ENCODE measurements at regions not wholly inside any gene's neighbourhood (a gene's known extent, or its start where the extent isn't known, plus 50 kb on each side); places are given as distances from the start of the nearest gene placed in this dataset.
"Not testable (repeated sequence)": the region's sequence is repeated elsewhere in the genome, so short reads cannot be mapped to it uniquely, and the experiment has no call there.

DNA sequence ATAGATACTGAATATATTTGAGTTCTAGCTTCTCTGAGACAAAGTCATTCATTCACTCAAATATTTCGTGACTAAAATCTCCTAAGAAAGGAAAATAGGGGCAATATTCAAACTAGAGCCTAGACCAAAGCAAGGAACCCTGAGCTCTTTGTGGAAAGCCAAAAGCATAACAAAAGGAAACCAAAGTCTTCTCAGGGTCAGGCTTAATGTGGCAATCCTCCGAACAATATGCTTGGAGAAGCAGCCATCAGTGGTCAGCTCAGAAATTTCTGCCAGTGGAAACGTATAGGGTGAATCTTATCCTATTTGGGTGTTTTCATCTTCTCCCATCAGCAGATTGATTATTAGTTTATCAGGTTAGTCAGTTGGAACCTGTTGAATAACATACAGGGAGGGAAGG lies 151.3 kb upstream of the SLC13A1 start:
- Histone ChIP-seq H3K27me3 (ENCODE audit: low read depth) (no peaks in the 10 kb centered on the region), H3K36me3 (replicated peaks) (no peaks in the 10 kb centered on the region), H3K4me1 (no peaks in the 10 kb centered on the region; the same call in 1 of the 2 replicates), H3K4me3 (no peak overlapping the region), H3K9me3 (no peaks in the 10 kb centered on the region)
- in situ Hi-C loops (cut with MboI; ENCODE audit: low sequenced_read_pairs) = no loop called here
- DNase-seq (ENCODE audit: low spot score in 2 of 2) = no peak

GRCh38 chr7:123348690-123349089 lies 148.9 kb upstream of the SLC13A1 start:
- H3K4me3 ChIP-seq = no peak overlapping the region
- no peaks in the 10 kb centered on the region for H3K27me3 ChIP-seq (ENCODE audit: low read depth)
- no peaks in the 10 kb centered on the region for H3K9me3 ChIP-seq
- H3K4me1 ChIP-seq = no peaks in the 10 kb centered on the region; the same call in 1 of the 2 replicates
- H3K36me3 ChIP-seq (replicated peaks) = no peaks in the 10 kb centered on the region
- in situ Hi-C loops (cut with MboI; ENCODE audit: low sequenced_read_pairs) = no loop called here
- DNase-seq (ENCODE audit: low spot score in 2 of 2) = no peak

DNA sequence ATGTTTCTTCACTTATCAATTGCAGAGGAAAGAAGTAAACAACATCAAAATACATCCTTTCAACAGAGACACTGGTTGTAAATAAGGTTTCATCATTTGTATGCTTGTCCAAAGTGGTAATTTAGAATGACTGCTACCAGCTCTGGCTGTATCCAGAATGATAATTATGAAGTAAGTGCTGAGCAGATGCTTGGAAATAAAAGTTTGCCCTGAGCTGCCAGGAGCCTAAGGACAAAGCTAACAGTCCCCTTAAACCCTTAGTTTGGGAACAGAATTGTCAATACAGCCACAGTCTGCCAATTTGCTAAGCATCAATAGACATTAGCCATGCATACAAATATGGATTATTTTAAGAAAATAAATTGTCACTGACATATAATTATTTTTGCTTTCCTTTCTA lies 147.0 kb upstream of the SLC13A1 start:
- in situ Hi-C loops (cut with MboI; ENCODE audit: low sequenced_read_pairs) = no loop called here
- H3K9me3 ChIP-seq = no peaks in the 10 kb centered on the region
- no peaks in the 10 kb centered on the region; the same call in 1 of the 2 replicates for H3K4me1 ChIP-seq
- H3K27me3 ChIP-seq (ENCODE audit: low read depth) = no peaks in the 10 kb centered on the region
- no peak overlapping the region for H3K4me3 ChIP-seq
- no peak for DNase-seq (ENCODE audit: low spot score in 2 of 2)
- H3K36me3 ChIP-seq (replicated peaks) = no peaks in the 10 kb centered on the region

- Histone ChIP-seq H3K27me3 (ENCODE audit: low read depth) (no peaks in the 10 kb centered on the region), H3K9me3 (no peaks in the 10 kb centered on the region), H3K4me1 (no peaks in the 10 kb centered on the region), H3K4me3 (no peak overlapping the region), H3K36me3 (replicated peaks) (no peaks in the 10 kb centered on the region)
- in situ Hi-C loops (cut with MboI; ENCODE audit: low sequenced_read_pairs) = no loop called here
- DNase-seq (ENCODE audit: low spot score in 2 of 2) = no peak
Observed at GRCh38 chr7:123343611-123344010, 143.8 kb upstream of the SLC13A1 start.

DNA sequence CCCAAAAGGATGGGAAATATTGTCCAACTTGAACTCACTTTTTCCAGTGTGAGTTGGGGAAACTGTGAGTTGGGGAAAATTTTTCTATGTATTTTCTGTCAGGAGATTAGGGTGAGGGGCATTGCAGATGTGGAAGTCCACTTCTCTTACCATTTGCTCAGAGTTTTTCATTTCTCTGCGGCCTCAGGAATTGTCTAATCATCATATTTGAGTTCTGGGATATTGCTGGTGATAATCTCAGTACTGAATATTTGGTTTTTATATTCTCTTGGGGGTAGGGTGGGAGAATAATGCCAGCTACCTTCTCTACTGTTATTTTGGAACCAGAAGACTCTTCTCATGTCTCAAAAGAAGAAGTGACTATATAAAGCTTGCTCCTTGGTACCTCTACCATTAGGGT lies 141.3 kb upstream of the SLC13A1 start:
- no peak for DNase-seq (ENCODE audit: low spot score in 2 of 2)
- in situ Hi-C loops (cut with MboI; ENCODE audit: low sequenced_read_pairs) = no loop called here
- H3K4me1 ChIP-seq = no peaks in the 10 kb centered on the region
- H3K27me3 ChIP-seq (ENCODE audit: low read depth) = no peaks in the 10 kb centered on the region
- H3K9me3 ChIP-seq = no peaks in the 10 kb centered on the region
- H3K4me3 ChIP-seq = no peak overlapping the region
- no peaks in the 10 kb centered on the region for H3K36me3 ChIP-seq (replicated peaks)

- no peaks in the 10 kb centered on the region for H3K4me1 ChIP-seq
- in situ Hi-C loops (cut with MboI; ENCODE audit: low sequenced_read_pairs) = no loop called here
Observed at GRCh38 chr7:123338688-123339087, 138.9 kb upstream of the SLC13A1 start.

DNA sequence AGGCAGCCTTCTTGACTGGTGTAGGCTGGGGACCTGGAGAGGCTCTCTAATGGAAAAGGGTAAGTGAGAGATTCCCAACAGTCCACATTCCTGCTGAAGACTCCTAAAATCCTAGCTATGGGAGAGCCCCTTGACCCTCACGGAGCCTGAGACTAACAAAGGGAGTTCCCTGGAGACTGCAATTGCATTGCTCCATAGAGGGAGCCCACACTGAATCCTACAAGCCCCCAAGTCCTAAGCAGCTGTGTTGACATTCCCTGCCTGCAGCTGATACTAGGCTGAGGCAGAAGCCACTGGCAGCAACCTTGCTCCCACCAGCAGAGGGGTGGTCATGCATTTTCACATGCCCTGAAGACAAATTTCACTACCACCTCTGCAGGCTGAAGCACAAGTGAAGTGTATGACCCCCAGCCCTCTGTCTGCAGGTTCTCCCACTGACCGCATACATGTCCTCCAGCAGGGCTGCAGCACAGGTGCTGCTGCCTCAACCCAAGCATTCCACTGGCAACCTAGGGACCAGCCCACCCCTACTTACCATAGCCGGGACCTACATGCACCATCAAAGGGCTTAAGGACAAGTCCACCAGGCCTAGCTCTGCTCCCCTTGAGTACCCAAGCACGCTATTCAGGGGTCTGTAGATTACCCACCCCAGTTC lies 130.3 kb upstream of the SLC13A1 start:
- no peaks in the 10 kb centered on the region for H3K9me3 ChIP-seq
- no peak for DNase-seq (ENCODE audit: low spot score in 2 of 2)
- no peaks in the 10 kb centered on the region for H3K36me3 ChIP-seq (replicated peaks)
- no peaks in the 10 kb centered on the region for H3K27me3 ChIP-seq (ENCODE audit: low read depth)
- H3K4me1 ChIP-seq = no peaks in the 10 kb centered on the region
- in situ Hi-C loops (cut with MboI; ENCODE audit: low sequenced_read_pairs) = no loop called here
- H3K4me3 ChIP-seq = no peak overlapping the region

More at GRCh38 chr7:123338688-123339087, 138.9 kb upstream of the SLC13A1 start:
- no peaks in the 10 kb centered on the region for H3K27me3 ChIP-seq (ENCODE audit: low read depth)
- H3K9me3 ChIP-seq = no peaks in the 10 kb centered on the region
- DNase-seq (ENCODE audit: low spot score in 2 of 2) = no peak
- H3K36me3 ChIP-seq (replicated peaks) = no peaks in the 10 kb centered on the region
- H3K4me3 ChIP-seq = no peak overlapping the region

GRCh38 chr7:123327661-123328060 lies 127.9 kb upstream of the SLC13A1 start:
- Histone ChIP-seq H3K36me3 (replicated peaks) (no peaks in the 10 kb centered on the region), H3K9me3 (no peaks in the 10 kb centered on the region), H3K4me3 (no peak overlapping the region), H3K27me3 (ENCODE audit: low read depth) (no peaks in the 10 kb centered on the region), H3K4me1 (no peaks in the 10 kb centered on the region)
- in situ Hi-C loops (cut with MboI; ENCODE audit: low sequenced_read_pairs) = no loop called here
- DNase-seq (ENCODE audit: low spot score in 2 of 2) = no peak

- in situ Hi-C loops (cut with MboI; ENCODE audit: low sequenced_read_pairs) = no loop called here
- no peak overlapping the region for H3K4me3 ChIP-seq
Observed at GRCh38 chr7:123324283-123324682, 124.5 kb upstream of the SLC13A1 start.

DNA sequence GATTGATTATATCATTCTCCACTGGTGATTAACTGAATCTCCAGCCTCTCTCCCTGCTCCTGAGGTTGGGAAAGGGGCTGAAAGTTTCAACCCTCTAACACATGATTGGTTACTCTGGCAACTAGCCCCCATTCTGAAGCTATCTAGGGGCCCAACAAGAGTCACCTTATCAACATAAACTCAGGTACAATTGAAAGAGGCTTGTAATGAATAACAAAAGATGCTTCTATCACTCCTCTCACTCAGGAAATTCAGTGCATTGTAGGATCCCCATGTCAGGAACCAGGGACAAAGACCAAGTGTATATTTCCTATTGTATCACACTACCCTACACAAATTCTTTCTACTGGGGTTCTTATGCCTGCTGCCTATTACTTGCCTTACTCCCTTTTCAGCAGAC lies 123.9 kb upstream of the SLC13A1 start:
- no peaks in the 10 kb centered on the region for H3K4me1 ChIP-seq
- no peak for DNase-seq (ENCODE audit: low spot score in 2 of 2)
- no peaks in the 10 kb centered on the region for H3K27me3 ChIP-seq (ENCODE audit: low read depth)
- H3K36me3 ChIP-seq (replicated peaks) = no peaks in the 10 kb centered on the region
- no peaks in the 10 kb centered on the region for H3K9me3 ChIP-seq
- in situ Hi-C loops (cut with MboI; ENCODE audit: low sequenced_read_pairs) = no loop called here
- no peak overlapping the region for H3K4me3 ChIP-seq

More at GRCh38 chr7:123324283-123324682, 124.5 kb upstream of the SLC13A1 start:
- H3K27me3 ChIP-seq (ENCODE audit: low read depth) = no peaks in the 10 kb centered on the region
- DNase-seq (ENCODE audit: low spot score in 2 of 2) = no peak
- no peaks in the 10 kb centered on the region for H3K36me3 ChIP-seq (replicated peaks)
- H3K4me1 ChIP-seq = no peaks in the 10 kb centered on the region
- no peaks in the 10 kb centered on the region for H3K9me3 ChIP-seq

DNA sequence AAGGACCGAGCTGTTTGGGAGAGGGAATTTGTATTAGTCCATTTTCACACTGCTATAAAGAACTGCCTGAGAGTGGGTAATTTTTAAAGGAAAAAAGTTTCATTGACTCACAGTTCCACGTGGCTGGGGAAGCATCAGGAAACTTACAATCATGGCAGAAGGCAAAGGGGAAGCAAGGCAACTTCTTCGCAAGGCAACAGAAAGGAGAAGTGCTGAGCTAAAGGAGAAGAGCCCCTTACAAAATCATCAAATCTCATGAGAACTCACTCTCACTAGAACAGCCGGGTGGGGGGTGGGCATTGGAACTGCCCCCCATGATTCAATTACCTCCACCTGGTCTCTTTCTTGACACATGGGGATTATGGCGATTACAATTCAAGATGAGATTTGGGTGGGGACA lies 121.8 kb upstream of the SLC13A1 start:
- H3K9me3 ChIP-seq; H3K4me1 ChIP-seq; DNase-seq (ENCODE audit: low spot score in 2 of 2); in situ Hi-C loops (cut with MboI; ENCODE audit: low sequenced_read_pairs); H3K4me3 ChIP-seq; H3K27me3 ChIP-seq (ENCODE audit: low read depth); H3K36me3 ChIP-seq (replicated peaks): not testable (repeated sequence)

GRCh38 chr7:123319911-123320310 lies 120.1 kb upstream of the SLC13A1 start:
- no peak for DNase-seq (ENCODE audit: low spot score in 2 of 2)
- in situ Hi-C loops (cut with MboI; ENCODE audit: low sequenced_read_pairs) = no loop called here
- H3K36me3 ChIP-seq (replicated peaks) = no peaks in the 10 kb centered on the region
- H3K9me3 ChIP-seq = no peaks in the 10 kb centered on the region
- H3K27me3 ChIP-seq (ENCODE audit: low read depth) = no peaks in the 10 kb centered on the region; the same call in 1 of the 2 replicates
- no peaks in the 10 kb centered on the region for H3K4me1 ChIP-seq
- H3K4me3 ChIP-seq = no peak overlapping the region

- H3K9me3 ChIP-seq = no peaks in the 10 kb centered on the region
- no peaks in the 10 kb centered on the region for H3K36me3 ChIP-seq (replicated peaks)
- no peak for DNase-seq (ENCODE audit: low spot score in 2 of 2)
- in situ Hi-C loops (cut with MboI; ENCODE audit: low sequenced_read_pairs) = no loop called here
- H3K27me3 ChIP-seq (ENCODE audit: low read depth) = peaks cover 21% of the 10 kb centered on the region
- no peaks in the 10 kb centered on the region for H3K4me1 ChIP-seq
- H3K4me3 ChIP-seq = no peak overlapping the region
Observed at GRCh38 chr7:123314886-123315285, 115.1 kb upstream of the SLC13A1 start.

- in situ Hi-C loops (cut with MboI; ENCODE audit: low sequenced_read_pairs) = no loop called here
- Histone ChIP-seq H3K36me3 (replicated peaks) (no peaks in the 10 kb centered on the region), H3K4me1 (no peaks in the 10 kb centered on the region), H3K4me3 (no peak overlapping the region), H3K27me3 (ENCODE audit: low read depth) (peaks cover 17% of the 10 kb centered on the region), H3K9me3 (no peaks in the 10 kb centered on the region)
- DNase-seq (ENCODE audit: low spot score in 2 of 2) = no peak
Observed at GRCh38 chr7:123308254-123308951, 108.6 kb upstream of the SLC13A1 start.

Data from HAP-1 (cell line).